ENCODE measurements at regions not wholly inside any gene's neighbourhood (a gene's known extent, or its start where the extent isn't known, plus 50 kb on each side); places are given as distances from the start of the nearest gene placed in this dataset.

GRCh38 chr22:27212102-27212501 is 554.7 kb downstream of the MIAT start:
- no peak for DNase-seq (ENCODE audit: extremely low spot score)
- 55% methylated on average over 4 of the region's 4 CpGs for WGBS

DNA sequence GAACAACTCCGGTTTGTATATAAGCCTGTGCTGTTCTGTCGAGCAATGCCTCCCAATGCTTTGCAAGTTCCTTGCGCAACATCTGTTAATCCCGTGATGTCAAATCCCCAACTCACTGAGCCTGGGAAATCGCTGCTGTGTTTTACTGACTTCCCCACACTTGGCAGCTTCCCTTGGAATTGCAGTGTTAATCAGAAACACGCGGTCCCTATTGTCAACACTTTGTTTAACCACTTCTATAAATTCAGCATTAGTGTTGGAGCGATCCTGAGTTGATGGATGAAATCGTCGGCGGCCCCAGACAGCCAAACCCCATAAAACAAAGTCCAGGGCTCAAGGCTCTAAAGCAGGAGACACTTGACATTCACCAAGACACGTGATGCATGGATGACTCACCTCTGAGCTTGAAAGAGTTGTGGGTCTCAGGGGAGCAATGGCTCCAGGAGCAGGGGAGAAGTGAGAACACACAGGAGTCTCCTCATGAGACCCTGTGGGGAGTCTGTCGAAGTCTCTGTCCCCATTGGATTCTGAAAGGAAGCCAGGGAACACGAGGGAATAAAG is 555.3 kb downstream of the MIAT start:
- no peak overlapping the region for H3K4me3 ChIP-seq (ENCODE audit: low read depth, low read length)
- peak; percentile 73 for DNase-seq (ENCODE audit: extremely low spot score)
- H3K4me1 ChIP-seq (ENCODE audit: insufficient read depth): no peaks in the 10 kb centered on the region
- H3K27ac ChIP-seq (ENCODE audit: low read depth): no peak overlapping the region
- H3K36me3 ChIP-seq (ENCODE audit: insufficient read depth): no peaks in the 10 kb centered on the region
- 5% methylated on average over 14 of the region's 14 CpGs for WGBS

More at GRCh38 chr22:27212102-27212501, 554.7 kb downstream of the MIAT start:
- Histone ChIP-seq H3K4me1 (ENCODE audit: insufficient read depth) (no peaks in the 10 kb centered on the region), H3K36me3 (ENCODE audit: insufficient read depth) (no peaks in the 10 kb centered on the region), H3K27ac (ENCODE audit: low read depth) (no peak overlapping the region), H3K4me3 (ENCODE audit: low read depth, low read length) (no peak overlapping the region)

DNA sequence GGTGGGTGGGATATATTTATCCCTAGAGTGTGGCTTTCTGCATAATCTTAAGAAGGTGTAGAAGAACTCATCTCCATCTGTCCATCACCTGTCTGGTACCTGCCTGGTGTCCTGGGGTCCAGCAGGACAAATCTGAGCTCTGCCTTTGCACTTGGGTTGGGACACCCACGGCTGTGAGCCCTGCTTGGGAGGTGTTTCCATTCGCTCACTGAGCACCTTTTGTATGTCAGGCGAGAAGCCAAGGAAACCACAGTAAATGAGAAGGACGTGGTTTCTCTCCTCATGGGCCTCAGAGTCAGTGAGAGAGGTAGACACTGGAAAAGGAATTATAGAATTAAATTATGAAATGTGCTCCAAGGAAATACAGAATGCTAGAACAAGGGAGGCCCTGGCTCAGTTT is 555.9 kb downstream of the MIAT start:
- DNase-seq (ENCODE audit: extremely low spot score): no peak
- 69% methylated on average over 4 of the region's 4 CpGs for WGBS
- H3K4me3 ChIP-seq (ENCODE audit: low read depth, low read length): no peak overlapping the region

DNA sequence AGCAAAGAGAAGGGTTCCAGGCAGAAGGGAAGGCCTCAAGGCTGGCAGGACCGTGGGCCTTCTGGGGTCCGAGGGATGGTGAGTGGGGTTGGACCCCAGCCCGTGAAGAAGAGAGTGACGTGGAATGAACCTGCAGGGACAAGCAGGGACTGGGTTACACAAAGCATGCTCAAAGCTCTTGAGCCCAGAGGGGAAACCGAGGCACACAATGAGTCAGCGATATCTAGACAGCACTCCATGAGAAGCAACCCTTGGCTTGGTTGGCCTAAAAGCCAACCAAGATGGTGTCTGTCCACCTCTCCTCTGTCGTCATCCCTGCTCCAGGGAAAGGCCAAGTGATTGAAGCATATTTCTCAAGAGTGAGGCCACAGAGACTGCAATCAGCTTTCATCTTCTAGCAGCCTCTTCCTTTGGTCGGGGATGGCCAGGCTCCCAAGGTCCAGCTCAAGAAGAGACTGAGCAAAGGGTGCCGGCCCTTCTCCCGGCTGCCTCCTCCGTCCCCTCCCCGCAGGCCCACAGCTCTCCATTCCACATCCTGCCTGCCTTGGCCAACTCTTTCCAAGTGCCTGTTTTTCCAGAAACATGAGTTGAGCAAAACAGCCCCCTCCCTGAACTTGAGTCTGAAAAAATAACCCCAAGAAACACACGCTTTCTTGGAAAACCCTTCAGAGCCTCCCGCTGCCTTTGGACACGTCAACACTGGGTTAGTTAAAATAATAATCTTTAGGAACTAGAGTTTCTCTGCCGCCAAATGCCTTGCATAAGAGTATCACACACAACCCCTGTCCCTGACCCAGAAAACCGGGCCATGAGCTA is 556.6 kb downstream of the MIAT start:
- H3K4me3 ChIP-seq (ENCODE audit: low read depth, low read length): no peak overlapping the region
- H3K36me3 ChIP-seq (ENCODE audit: insufficient read depth): no peaks in the 10 kb centered on the region
- H3K27ac ChIP-seq (ENCODE audit: low read depth): peak overlapping the region; percentile 3
- WGBS: 70% methylated on average over 17 of the region's 17 CpGs
- no peak for DNase-seq (ENCODE audit: extremely low spot score)
- H3K4me1 ChIP-seq (ENCODE audit: insufficient read depth): no peaks in the 10 kb centered on the region

More for the DNA sequence above, 555.9 kb downstream of the MIAT start:
- no peaks in the 10 kb centered on the region for H3K36me3 ChIP-seq (ENCODE audit: insufficient read depth)
- no peak overlapping the region for H3K27ac ChIP-seq (ENCODE audit: low read depth)
- no peaks in the 10 kb centered on the region for H3K4me1 ChIP-seq (ENCODE audit: insufficient read depth)

DNA sequence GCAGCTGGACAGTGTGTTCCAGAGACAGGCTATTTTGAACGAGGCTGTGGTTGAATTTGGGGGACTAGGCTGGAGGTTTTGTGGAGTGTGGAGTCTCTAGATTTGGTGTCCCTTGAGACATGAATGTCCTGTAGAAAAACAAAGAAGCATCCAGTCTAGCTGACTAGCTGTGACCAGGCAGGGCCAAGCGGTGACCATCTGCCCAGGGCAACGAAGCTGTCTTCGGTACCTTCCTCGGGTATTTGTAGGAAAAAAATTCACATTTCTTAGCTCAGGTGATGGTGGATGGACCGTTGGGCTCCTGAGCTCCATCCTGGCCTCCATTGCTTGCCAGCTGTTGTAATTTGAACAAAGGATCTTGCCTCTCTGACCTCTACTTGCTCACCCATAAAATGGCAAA is 557.3 kb downstream of the MIAT start:
- Histone ChIP-seq H3K27ac (ENCODE audit: low read depth) (no peak overlapping the region), H3K36me3 (ENCODE audit: insufficient read depth) (no peaks in the 10 kb centered on the region), H3K4me1 (ENCODE audit: insufficient read depth) (no peaks in the 10 kb centered on the region), H3K4me3 (ENCODE audit: low read depth, low read length) (no peak overlapping the region)
- DNase-seq (ENCODE audit: extremely low spot score): no peak
- 84% methylated on average over 6 of the region's 6 CpGs for WGBS

GRCh38 chr22:27215871-27216270 is 558.5 kb downstream of the MIAT start:
- Histone ChIP-seq H3K27ac (ENCODE audit: low read depth) (no peak overlapping the region), H3K4me3 (ENCODE audit: low read depth, low read length) (no peak overlapping the region), H3K4me1 (ENCODE audit: insufficient read depth) (no peaks in the 10 kb centered on the region), H3K36me3 (ENCODE audit: insufficient read depth) (no peaks in the 10 kb centered on the region)
- no peak for DNase-seq (ENCODE audit: extremely low spot score)
- 57% methylated on average over 5 of the region's 5 CpGs for WGBS

GRCh38 chr22:27216444-27216843 is 559.1 kb downstream of the MIAT start:
- Histone ChIP-seq H3K4me1 (ENCODE audit: insufficient read depth) (no peaks in the 10 kb centered on the region), H3K27ac (ENCODE audit: low read depth) (no peak overlapping the region), H3K36me3 (ENCODE audit: insufficient read depth) (no peaks in the 10 kb centered on the region), H3K4me3 (ENCODE audit: low read depth, low read length) (no peak overlapping the region)
- DNase-seq (ENCODE audit: extremely low spot score): no peak
- 88% methylated on average over 1 of the region's 1 CpG for WGBS

- Histone ChIP-seq H3K4me1 (ENCODE audit: insufficient read depth) (no peaks in the 10 kb centered on the region), H3K27ac (ENCODE audit: low read depth) (no peak overlapping the region)
Measured at GRCh38 chr22:27217154-27217553, 559.8 kb downstream of the MIAT start.

GRCh38 chr22:27218012-27218920 is 560.9 kb downstream of the MIAT start:
- Histone ChIP-seq H3K27ac (ENCODE audit: low read depth) (no peak overlapping the region), H3K36me3 (ENCODE audit: insufficient read depth) (no peaks in the 10 kb centered on the region), H3K4me1 (ENCODE audit: insufficient read depth) (no peaks in the 10 kb centered on the region), H3K4me3 (ENCODE audit: low read depth, low read length) (no peak overlapping the region)
- no peak for DNase-seq (ENCODE audit: extremely low spot score)
- WGBS: 52% methylated on average over 16 of the region's 16 CpGs

More at GRCh38 chr22:27217154-27217553, 559.8 kb downstream of the MIAT start:
- 63% methylated on average over 3 of the region's 3 CpGs for WGBS
- DNase-seq (ENCODE audit: extremely low spot score): no peak
- Histone ChIP-seq H3K36me3 (ENCODE audit: insufficient read depth) (no peaks in the 10 kb centered on the region), H3K4me3 (ENCODE audit: low read depth, low read length) (no peak overlapping the region)

GRCh38 chr22:27219036-27219435 is 561.6 kb downstream of the MIAT start:
- 87% methylated on average over 2 of the region's 2 CpGs for WGBS
- DNase-seq (ENCODE audit: extremely low spot score): no peak
- Histone ChIP-seq H3K4me3 (ENCODE audit: low read depth, low read length) (no peak overlapping the region), H3K27ac (ENCODE audit: low read depth) (no peak overlapping the region), H3K36me3 (ENCODE audit: insufficient read depth) (no peaks in the 10 kb centered on the region), H3K4me1 (ENCODE audit: insufficient read depth) (no peaks in the 10 kb centered on the region)

DNA sequence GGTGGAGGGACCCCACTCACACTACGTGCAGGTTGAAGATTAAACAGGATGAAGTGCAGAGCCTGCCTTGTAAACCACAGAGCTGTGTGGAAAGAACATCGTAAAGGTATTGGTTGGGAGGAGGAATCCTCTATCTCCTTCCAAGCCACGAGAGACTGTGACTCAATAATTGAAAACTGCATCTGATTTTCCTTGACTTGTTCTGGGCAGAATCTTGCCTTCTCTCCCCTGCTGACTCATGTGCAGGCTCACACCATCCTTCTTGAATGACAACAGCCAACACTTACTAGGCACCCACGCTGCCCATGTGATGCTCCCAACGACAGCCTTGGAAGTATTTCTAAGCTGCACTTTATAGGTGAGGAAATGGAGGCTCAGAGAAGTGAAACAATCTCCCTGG is 563.0 kb downstream of the MIAT start:
- Histone ChIP-seq H3K4me3 (ENCODE audit: low read depth, low read length) (no peak overlapping the region), H3K27ac (ENCODE audit: low read depth) (no peak overlapping the region), H3K36me3 (ENCODE audit: insufficient read depth) (no peaks in the 10 kb centered on the region), H3K4me1 (ENCODE audit: insufficient read depth) (no peaks in the 10 kb centered on the region)
- DNase-seq (ENCODE audit: extremely low spot score): no peak
- 40% methylated on average over 5 of the region's 5 CpGs for WGBS

- Histone ChIP-seq H3K4me1 (ENCODE audit: insufficient read depth) (no peaks in the 10 kb centered on the region), H3K36me3 (ENCODE audit: insufficient read depth) (no peaks in the 10 kb centered on the region), H3K27ac (ENCODE audit: low read depth) (no peak overlapping the region), H3K4me3 (ENCODE audit: low read depth, low read length) (no peak overlapping the region)
- no peak for DNase-seq (ENCODE audit: extremely low spot score)
Measured at GRCh38 chr22:27222178-27222577, 564.8 kb downstream of the MIAT start.

- DNase-seq (ENCODE audit: extremely low spot score): no peak
Measured at GRCh38 chr22:27223317-27224177, 566.2 kb downstream of the MIAT start.

More at GRCh38 chr22:27223317-27224177, 566.2 kb downstream of the MIAT start:
- 38% methylated on average over 3 of the region's 3 CpGs for WGBS
- Histone ChIP-seq H3K27ac (ENCODE audit: low read depth) (no peak overlapping the region), H3K4me3 (ENCODE audit: low read depth, low read length) (no peak overlapping the region), H3K36me3 (ENCODE audit: insufficient read depth) (no peaks in the 10 kb centered on the region), H3K4me1 (ENCODE audit: insufficient read depth) (no peaks in the 10 kb centered on the region)
